A673 (cell line): ENCODE measurements at regions not wholly inside any gene's neighbourhood (a gene's known extent, or its start where the extent isn't known, plus 50 kb on each side); places are given as distances from the start of the nearest gene placed in this dataset.

Experiments used
- BruUV-seq: library from RNA; stranded (reverse); fragments of 400-500 nt; replicated peaks from 2 replicates; lab custom pipeline; 2021; lab: Mats Ljungman, UMichigan
- CTCF ChIA-PET: fragments of 300-600 bp; sonication (Branson Sonifier 250); formaldehyde crosslinking; loops from one replicate; lab custom pipeline; 2022; ENCODE audit warnings: antibody characterized with exemption; lab: Charles Lee
- POLR2A ChIA-PET: fragments of 300-600 bp; sonication (Branson Sonifier 250); formaldehyde crosslinking; loops from one replicate; lab custom pipeline; 2022; ENCODE audit warnings: antibody characterized with exemption; ENCODE audit not compliant: low non-redundant PET; lab: Charles Lee
- DNase-seq: peaks from one replicate; pipeline ENCODE4 v3.0.0-alpha.2; 2015; ENCODE audit warnings: low spot score
- H3K27ac ChIP-seq: fragments of 200-600 bp; sonication (generic); 2 replicates; pipeline ENCODE4 v1.5.1; 2016; ENCODE audit warnings: mixed run types, low read depth, mild to moderate bottlenecking, mixed read lengths, antibody characterized with exemption, low read length; ENCODE audit not compliant: poor library complexity, severe bottlenecking
- H3K27me3 ChIP-seq: fragments of 200-600 bp; sonication (generic); replicated peaks from 2 replicates; pipeline ENCODE4 v1.6.1; 2017; ENCODE audit warnings: mixed run types, low read depth, mild to moderate bottlenecking, mixed read lengths, antibody characterized with exemption, low read length; ENCODE audit not compliant: insufficient read depth, poor library complexity
- H3K36me3 ChIP-seq: fragments of 200-600 bp; sonication (generic); 2 replicates; pipeline ENCODE4 v1.6.1; 2016; ENCODE audit warnings: mixed run types, mild to moderate bottlenecking, mixed read lengths, antibody characterized with exemption, low read length; ENCODE audit not compliant: insufficient read depth, poor library complexity, severe bottlenecking
- H3K4me1 ChIP-seq: fragments of 200-600 bp; sonication (generic); 2 replicates; pipeline ENCODE4 v1.6.1; 2017; ENCODE audit warnings: mixed run types, mild to moderate bottlenecking, mixed read lengths, antibody characterized with exemption, low read length; ENCODE audit not compliant: insufficient read depth, poor library complexity, severe bottlenecking
- H3K4me3 ChIP-seq: fragments of 200-600 bp; sonication (generic); 2 replicates; pipeline ENCODE4 v1.5.1; 2016; ENCODE audit warnings: low read depth, mixed run types, mild to moderate bottlenecking, mixed read lengths, low read length; ENCODE audit not compliant: poor library complexity, severe bottlenecking
- H3K9me3 ChIP-seq: fragments of 200-600 bp; sonication (generic); 2 replicates; pipeline ENCODE4 v1.6.1; 2016; ENCODE audit warnings: mixed run types, low read depth, mild to moderate bottlenecking, mixed read lengths, antibody characterized with exemption, low read length; ENCODE audit not compliant: poor library complexity, severe bottlenecking
- EZH2 ChIP-seq: fragments of 200-600 bp; sonication (generic); IDR thresholded peaks from 2 replicates; pipeline ENCODE4 v1.6.1; 2017; ENCODE audit warnings: borderline replicate concordance, low read depth, mild to moderate bottlenecking, mixed read lengths, antibody characterized with exemption, low read length; ENCODE audit not compliant: poor library complexity, severe bottlenecking
- intact Hi-C: fragments of 100-400 bp; cut with micrococcal nuclease; formaldehyde crosslinking; loops from one replicate; pipeline ENCODE4 v1.10.0; 2022; ENCODE audit not compliant: unreplicated experiment
- TF ChIP-seq, protein P1 (sequence below): fragments of 300-800, 200-600 bp; sonication (generic); conservative IDR thresholded peaks from 2 replicates; pipeline ENCODE4 v1.5.1; 2017; ENCODE audit warnings: low read depth, mild to moderate bottlenecking, antibody characterized with exemption, low read length, moderate library complexity, mixed read lengths

DNA sequence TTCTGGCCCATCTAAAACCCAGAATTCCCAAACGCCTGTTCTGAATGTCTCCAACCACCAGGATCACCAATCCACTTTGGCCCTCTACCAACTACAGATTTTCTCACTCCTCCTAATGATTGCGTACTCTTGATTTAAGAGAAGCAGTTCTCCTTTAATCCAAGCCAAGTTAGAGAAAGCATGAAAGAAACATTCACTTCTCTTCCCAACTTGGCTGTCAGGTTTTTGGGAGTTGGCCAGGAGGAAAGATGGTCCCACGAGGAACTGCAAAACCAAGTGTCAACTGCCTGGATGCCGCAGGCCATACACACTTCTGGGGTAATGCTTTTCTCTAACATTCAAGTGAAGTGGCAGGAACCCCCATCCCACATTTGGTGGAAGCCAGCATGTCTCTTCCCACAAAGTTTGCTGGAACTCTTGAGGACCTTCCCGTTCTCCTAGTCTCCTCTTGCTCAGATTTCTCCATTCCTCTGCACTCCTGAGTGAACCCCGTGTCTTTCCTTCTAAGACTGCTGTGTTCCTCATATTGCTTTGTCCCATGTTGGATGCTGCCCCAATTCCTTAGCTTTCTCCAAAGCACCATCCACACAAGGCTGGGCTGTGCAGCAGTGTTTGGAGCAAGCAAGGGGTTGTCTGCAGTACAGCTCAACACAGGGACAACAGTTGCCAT, 138.5 kb upstream of the LGALSL start:
- Histone ChIP-seq H3K4me1 (peaks cover 30% of the 10 kb centered on the region), H3K4me3 (no peak overlapping the region), H3K9me3 (no peaks in the 10 kb centered on the region), H3K36me3 (no peaks in the 10 kb centered on the region), H3K27ac (no peak overlapping the region), H3K27me3 (no peaks in the 10 kb centered on the region)
- ChIA-PET POLR2A (no interaction called here), CTCF (no interaction called here)
- TF ChIP-seq EZH2, result no peak
- TF ChIP-seq, protein P1, sequence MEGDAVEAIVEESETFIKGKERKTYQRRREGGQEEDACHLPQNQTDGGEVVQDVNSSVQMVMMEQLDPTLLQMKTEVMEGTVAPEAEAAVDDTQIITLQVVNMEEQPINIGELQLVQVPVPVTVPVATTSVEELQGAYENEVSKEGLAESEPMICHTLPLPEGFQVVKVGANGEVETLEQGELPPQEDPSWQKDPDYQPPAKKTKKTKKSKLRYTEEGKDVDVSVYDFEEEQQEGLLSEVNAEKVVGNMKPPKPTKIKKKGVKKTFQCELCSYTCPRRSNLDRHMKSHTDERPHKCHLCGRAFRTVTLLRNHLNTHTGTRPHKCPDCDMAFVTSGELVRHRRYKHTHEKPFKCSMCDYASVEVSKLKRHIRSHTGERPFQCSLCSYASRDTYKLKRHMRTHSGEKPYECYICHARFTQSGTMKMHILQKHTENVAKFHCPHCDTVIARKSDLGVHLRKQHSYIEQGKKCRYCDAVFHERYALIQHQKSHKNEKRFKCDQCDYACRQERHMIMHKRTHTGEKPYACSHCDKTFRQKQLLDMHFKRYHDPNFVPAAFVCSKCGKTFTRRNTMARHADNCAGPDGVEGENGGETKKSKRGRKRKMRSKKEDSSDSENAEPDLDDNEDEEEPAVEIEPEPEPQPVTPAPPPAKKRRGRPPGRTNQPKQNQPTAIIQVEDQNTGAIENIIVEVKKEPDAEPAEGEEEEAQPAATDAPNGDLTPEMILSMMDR, result no peak
- intact Hi-C loops, result no loop called here
- BruUV-seq, result no TSS peak
- no peak for DNase-seq

DNA sequence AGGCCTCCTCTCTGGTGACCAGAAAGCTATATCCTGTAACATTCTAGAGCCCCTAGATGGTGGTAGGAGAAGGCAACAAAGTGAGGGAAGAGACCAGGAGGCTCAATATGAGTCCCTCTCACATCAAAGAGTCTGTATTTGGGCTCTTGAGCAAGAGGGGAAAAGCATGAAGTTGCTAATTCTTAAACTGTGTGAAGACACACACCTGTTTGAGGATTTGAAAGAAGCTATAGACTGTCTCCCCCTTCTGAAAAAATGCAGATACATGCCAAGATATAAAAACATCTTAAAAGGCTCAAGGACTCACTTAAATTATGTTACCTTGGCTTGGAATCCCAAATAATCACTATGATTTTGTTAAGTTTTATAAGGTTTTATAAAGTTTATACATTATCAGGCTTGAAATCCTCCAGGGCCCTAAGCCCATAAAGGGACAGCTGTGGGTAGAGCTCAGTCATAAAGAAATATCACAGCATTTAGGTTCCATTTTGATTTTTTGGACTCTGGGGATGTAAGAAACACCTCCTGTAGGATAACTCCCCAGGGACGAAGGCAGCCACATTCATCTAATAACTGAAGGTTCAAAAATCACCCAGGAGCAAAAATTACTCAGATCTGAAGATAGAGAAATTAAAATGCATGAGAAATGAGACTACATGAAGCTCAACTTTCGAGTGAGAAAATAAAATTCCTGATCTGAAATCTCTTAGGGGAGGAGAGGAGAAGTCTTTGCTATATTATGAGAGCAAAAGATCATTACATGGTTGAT, 136.1 kb upstream of the LGALSL start:
- DNase-seq, result no peak
- no peaks in the 10 kb centered on the region for H3K27me3 ChIP-seq
- peaks cover 9% of the 10 kb centered on the region for H3K4me1 ChIP-seq
- intact Hi-C loops, result no loop called here
- H3K9me3 ChIP-seq, result no peaks in the 10 kb centered on the region
- TF ChIP-seq EZH2, result no peak
- TF ChIP-seq, protein P1, result no peak
- no TSS peak for BruUV-seq
- no peaks in the 10 kb centered on the region for H3K36me3 ChIP-seq
- no peak overlapping the region for H3K27ac ChIP-seq
- H3K4me3 ChIP-seq, result no peak overlapping the region
- ChIA-PET POLR2A (no interaction called here), CTCF (interaction anchor here (1.2 to 1.5 kb wide), 2 partner anchors 9 to 13 kb away, joined by 5 to 6 read pairs; no protein-coding TSS in a partner anchor)

DNA sequence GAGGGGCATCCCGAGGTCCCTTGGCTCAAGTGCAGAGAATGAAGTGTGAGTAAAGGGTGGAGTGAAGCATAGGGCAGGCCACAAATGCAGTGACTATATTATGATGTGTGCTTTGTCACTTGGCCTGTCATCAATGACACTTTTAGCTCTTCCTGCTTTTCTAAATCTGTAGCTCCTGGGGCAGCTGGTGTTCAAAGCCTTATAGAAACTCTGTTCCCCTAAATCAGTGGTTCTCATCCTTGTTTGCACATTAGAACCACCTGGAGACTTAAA, 135.6 kb upstream of the LGALSL start:
- intact Hi-C loops, result no loop called here
- BruUV-seq, result no TSS peak
- H3K36me3 ChIP-seq, result no peaks in the 10 kb centered on the region
- ChIA-PET CTCF (interaction anchor here (1.2 to 1.5 kb wide), 2 partner anchors 9 to 13 kb away, joined by 5 to 6 read pairs; no protein-coding TSS in a partner anchor), POLR2A (no interaction called here)
- H3K4me3 ChIP-seq, result no peak overlapping the region
- no peak for TF ChIP-seq EZH2
- TF ChIP-seq, protein P1, result no peak
- H3K4me1 ChIP-seq, result peaks cover 4% of the 10 kb centered on the region
- no peak overlapping the region for H3K27ac ChIP-seq
- H3K27me3 ChIP-seq, result no peaks in the 10 kb centered on the region
- no peak for DNase-seq
- H3K9me3 ChIP-seq, result no peaks in the 10 kb centered on the region
